ENCODE measurements at regions not wholly inside any gene's neighbourhood (a gene's known extent, or its start where the extent isn't known, plus 50 kb on each side); places are given as distances from the start of the nearest gene placed in this dataset.

- H3K27ac ChIP-seq: no peak overlapping the region
- H3K4me1 ChIP-seq: no peaks in the 10 kb centered on the region
- no peak for DNase-seq (ENCODE audit: low spot score)
- no peaks in the 10 kb centered on the region for H3K9me3 ChIP-seq
- H3K27me3 ChIP-seq: no peaks in the 10 kb centered on the region
- no peaks in the 10 kb centered on the region for H3K36me3 ChIP-seq
- TF ChIP-seq CTCF (IDR thresholded peaks at IDR 0.05): no peak
- H3K4me3 ChIP-seq: no peak overlapping the region
These were observed 534.1 kb downstream of the MMUT start for GRCh38 chr6:48928937-48929336.

GRCh38 chr6:48922837-48923236, 540.2 kb downstream of the MMUT start:
- Histone ChIP-seq H3K27ac (no peak overlapping the region), H3K27me3 (no peaks in the 10 kb centered on the region), H3K4me3 (no peak overlapping the region), H3K36me3 (no peaks in the 10 kb centered on the region), H3K4me1 (no peaks in the 10 kb centered on the region), H3K9me3 (no peaks in the 10 kb centered on the region)
- no peak for TF ChIP-seq CTCF (IDR thresholded peaks at IDR 0.05)
- DNase-seq (ENCODE audit: low spot score): no peak

GRCh38 chr6:48919555-48919954, 543.5 kb downstream of the MMUT start:
- H3K4me3 ChIP-seq: no peak overlapping the region
- no peaks in the 10 kb centered on the region for H3K36me3 ChIP-seq
- no peak overlapping the region for H3K27ac ChIP-seq
- TF ChIP-seq CTCF (IDR thresholded peaks at IDR 0.05): no peak
- no peak for DNase-seq (ENCODE audit: low spot score)
- no peaks in the 10 kb centered on the region for H3K9me3 ChIP-seq
- no peaks in the 10 kb centered on the region for H3K4me1 ChIP-seq
- no peaks in the 10 kb centered on the region for H3K27me3 ChIP-seq

- no peaks in the 10 kb centered on the region for H3K27me3 ChIP-seq
These were observed 545.8 kb downstream of the MMUT start for GRCh38 chr6:48917233-48917632.

GRCh38 chr6:48916607-48917006, 546.4 kb downstream of the MMUT start:
- Histone ChIP-seq H3K27me3 (no peaks in the 10 kb centered on the region), H3K4me1 (no peaks in the 10 kb centered on the region), H3K4me3 (no peak overlapping the region), H3K9me3 (no peaks in the 10 kb centered on the region), H3K27ac (no peak overlapping the region), H3K36me3 (no peaks in the 10 kb centered on the region)
- TF ChIP-seq CTCF (IDR thresholded peaks at IDR 0.05): no peak
- no peak for DNase-seq (ENCODE audit: low spot score)

More at GRCh38 chr6:48917233-48917632, 545.8 kb downstream of the MMUT start:
- Histone ChIP-seq H3K4me1 (no peaks in the 10 kb centered on the region), H3K4me3 (no peak overlapping the region), H3K36me3 (no peaks in the 10 kb centered on the region), H3K27ac (no peak overlapping the region), H3K9me3 (no peaks in the 10 kb centered on the region)
- no peak for DNase-seq (ENCODE audit: low spot score)
- TF ChIP-seq CTCF (IDR thresholded peaks at IDR 0.05): no peak

GRCh38 chr6:48915591-48915990, 547.5 kb downstream of the MMUT start:
- H3K27me3 ChIP-seq: no peaks in the 10 kb centered on the region
- H3K4me1 ChIP-seq: no peaks in the 10 kb centered on the region
- DNase-seq (ENCODE audit: low spot score): no peak
- no peak overlapping the region for H3K27ac ChIP-seq
- no peak for TF ChIP-seq CTCF (IDR thresholded peaks at IDR 0.05)
- H3K4me3 ChIP-seq: no peak overlapping the region
- H3K9me3 ChIP-seq: no peaks in the 10 kb centered on the region
- no peaks in the 10 kb centered on the region for H3K36me3 ChIP-seq
